ENCODE measurements at regions not wholly inside any gene's neighbourhood (a gene's known extent, or its start where the extent isn't known, plus 50 kb on each side); places are given as distances from the start of the nearest gene placed in this dataset.
A peak's percentile ranks its signal among the peaks of the same experiment; 100 is the strongest.
"Not testable (repeated sequence)": the region's sequence is repeated elsewhere in the genome, so short reads cannot be mapped to it uniquely, and the experiment has no call there.

GRCh38 chr9:31582561-31582960, 801.9 kb upstream of the ACO1 start:
- DNase-seq (ENCODE audit: low spot score): no peak

- DNase-seq (ENCODE audit: low spot score): no peak
Observed at GRCh38 chr9:31585158-31585557, 799.3 kb upstream of the ACO1 start.

- DNase-seq (ENCODE audit: low spot score): no peak
Observed at GRCh38 chr9:31587146-31587545, 797.3 kb upstream of the ACO1 start.

- no peak for DNase-seq (ENCODE audit: low spot score)
Observed at GRCh38 chr9:31588006-31588405, 796.4 kb upstream of the ACO1 start.

GRCh38 chr9:31588756-31589155, 795.7 kb upstream of the ACO1 start:
- no peak for DNase-seq (ENCODE audit: low spot score)

GRCh38 chr9:31590091-31590490, 794.4 kb upstream of the ACO1 start:
- no peak for DNase-seq (ENCODE audit: low spot score)

- DNase-seq (ENCODE audit: low spot score): not testable (repeated sequence)
Observed at GRCh38 chr9:31597086-31597485, 787.4 kb upstream of the ACO1 start.

- peak; percentile 41 for DNase-seq (ENCODE audit: low spot score)
Observed at GRCh38 chr9:31597977-31598376, 786.5 kb upstream of the ACO1 start.

- DNase-seq (ENCODE audit: low spot score): no peak
Observed at GRCh38 chr9:31601666-31602065, 782.8 kb upstream of the ACO1 start.

GRCh38 chr9:31604531-31604930, 779.9 kb upstream of the ACO1 start:
- no peak for DNase-seq (ENCODE audit: low spot score)

- DNase-seq (ENCODE audit: low spot score): no peak
Observed at GRCh38 chr9:31605164-31605563, 779.3 kb upstream of the ACO1 start.

- no peak for DNase-seq (ENCODE audit: low spot score)
Observed at GRCh38 chr9:31606678-31607077, 777.8 kb upstream of the ACO1 start.

- DNase-seq (ENCODE audit: low spot score): no peak
Observed at GRCh38 chr9:31608416-31608815, 776.0 kb upstream of the ACO1 start.

- DNase-seq (ENCODE audit: low spot score): no peak
Observed at GRCh38 chr9:31608881-31609280, 775.6 kb upstream of the ACO1 start.

- no peak for DNase-seq (ENCODE audit: low spot score)
Observed at GRCh38 chr9:31612336-31613030, 772.0 kb upstream of the ACO1 start.

- DNase-seq (ENCODE audit: low spot score): no peak
Observed at GRCh38 chr9:31615966-31616365, 768.5 kb upstream of the ACO1 start.

- no peak for DNase-seq (ENCODE audit: low spot score)
Observed at GRCh38 chr9:31623511-31623910, 760.9 kb upstream of the ACO1 start.

GRCh38 chr9:31629292-31629691, 755.2 kb upstream of the ACO1 start:
- DNase-seq (ENCODE audit: low spot score): no peak

GRCh38 chr9:31637265-31637664, 747.2 kb upstream of the ACO1 start:
- no peak for DNase-seq (ENCODE audit: low spot score)

- no peak for DNase-seq (ENCODE audit: low spot score)
Observed at GRCh38 chr9:31637861-31638260, 746.6 kb upstream of the ACO1 start.

- DNase-seq (ENCODE audit: low spot score): no peak
Observed at GRCh38 chr9:31639451-31639850, 745.0 kb upstream of the ACO1 start.

- no peak for DNase-seq (ENCODE audit: low spot score)
Observed at GRCh38 chr9:31669311-31669710, 715.1 kb upstream of the ACO1 start.

- DNase-seq (ENCODE audit: low spot score): no peak
Observed at GRCh38 chr9:31671011-31671410, 713.4 kb upstream of the ACO1 start.

GRCh38 chr9:31674264-31674663, 710.2 kb upstream of the ACO1 start:
- DNase-seq (ENCODE audit: low spot score): no peak

- DNase-seq (ENCODE audit: low spot score): no peak
Observed at GRCh38 chr9:31677415-31677814, 707.0 kb upstream of the ACO1 start.

Data from LoVo (cell line).